GM18507 (cell line): ENCODE measurements at regions not wholly inside any gene's neighbourhood (a gene's known extent, or its start where the extent isn't known, plus 50 kb on each side); places are given as distances from the start of the nearest gene placed in this dataset.

ENCODE experiments used
- DNase-seq: peaks from one replicate; pipeline ENCODE4 v3.0.0; 2011; ENCODE audit warnings: low read depth; ENCODE audit not compliant: insufficient read length; ENCODE audit errors: extremely low spot score
- FAIRE-seq: peaks from 2 replicates; lab custom pipeline; 2011; peaks lifted over from hg19 to GRCh38; lab: Jason Lieb, UNC

DNA sequence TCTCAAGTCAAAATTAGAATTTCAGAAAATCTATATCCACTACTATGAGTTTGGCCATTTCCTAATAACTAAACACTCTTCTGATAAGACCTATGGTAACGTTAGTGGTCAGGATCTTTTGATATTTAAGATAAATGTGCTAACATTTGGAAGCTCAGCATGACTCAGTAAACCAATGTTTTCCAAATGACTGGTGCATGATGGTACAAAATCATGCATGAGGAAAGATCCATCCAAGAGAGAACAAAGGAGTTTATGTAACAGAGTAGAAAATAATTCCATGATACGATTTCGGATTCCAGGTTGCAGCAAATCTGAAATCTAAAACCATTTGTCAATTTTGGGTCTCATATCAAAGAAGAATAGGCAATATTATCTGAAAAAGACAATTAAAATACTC is 279.2 kb downstream of the NSG2 start:
- FAIRE-seq, result no peak
- DNase-seq, result no peak

DNA sequence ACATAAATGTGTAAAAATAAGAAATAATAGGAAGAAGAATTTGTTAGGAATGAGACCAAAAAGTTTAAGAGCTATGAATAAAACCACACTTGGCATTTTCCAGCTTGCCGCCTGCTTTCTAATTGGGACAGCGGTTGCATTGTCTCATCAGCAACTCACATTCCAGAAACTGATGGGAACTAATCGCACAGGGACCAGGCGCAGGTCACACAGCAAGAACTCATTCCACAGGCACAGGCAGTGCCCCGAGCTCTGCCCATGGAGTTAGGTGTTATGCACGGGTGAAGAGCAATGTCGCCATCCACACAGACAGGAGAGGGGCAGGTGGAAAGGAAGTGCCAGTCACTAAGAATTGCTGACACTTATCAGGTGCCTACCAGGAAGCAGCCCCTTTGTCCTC is 279.9 kb downstream of the NSG2 start:
- FAIRE-seq (no peak), DNase-seq (no peak)

DNA sequence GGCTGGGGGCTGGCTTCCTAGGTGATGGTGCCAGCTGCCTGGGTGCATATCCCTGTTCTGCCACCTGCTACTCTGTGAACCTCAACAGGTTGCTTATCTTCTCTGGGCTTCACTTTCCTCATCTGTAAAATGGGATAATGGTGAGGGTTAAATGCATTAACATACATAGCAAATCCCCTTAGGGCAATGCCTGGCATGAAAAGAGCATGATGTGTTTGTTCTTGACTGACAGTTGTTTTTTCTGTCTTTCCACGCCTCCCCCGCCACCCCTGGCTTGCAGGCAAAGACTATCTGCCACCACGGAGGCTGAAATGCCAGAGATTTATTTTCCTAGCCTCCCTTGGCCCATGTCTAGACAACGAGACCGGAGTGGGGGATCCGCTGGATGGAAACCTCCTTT is 280.5 kb downstream of the NSG2 start:
- DNase-seq (no peak), FAIRE-seq (no peak)

DNA sequence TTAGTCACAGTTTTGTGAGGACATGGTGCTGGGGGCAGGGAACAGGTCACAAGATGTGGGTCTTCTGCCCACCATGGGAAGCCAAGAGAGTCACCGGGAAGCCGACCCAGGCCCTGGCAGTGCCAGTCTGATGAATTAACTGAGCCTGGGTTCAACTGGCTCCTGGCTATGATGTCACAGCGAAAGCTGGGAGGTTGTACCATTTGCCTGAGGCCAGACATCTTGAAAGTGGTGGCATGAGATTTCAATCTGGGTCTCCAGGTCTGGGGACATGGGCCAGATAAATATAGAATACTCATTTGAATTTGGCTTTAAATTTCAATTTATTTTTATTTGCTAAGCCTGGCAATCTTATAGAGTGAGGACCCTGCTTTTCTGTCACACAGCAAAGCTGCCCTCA is 280.9 kb downstream of the NSG2 start:
- no peak for FAIRE-seq
- DNase-seq, result no peak

DNA sequence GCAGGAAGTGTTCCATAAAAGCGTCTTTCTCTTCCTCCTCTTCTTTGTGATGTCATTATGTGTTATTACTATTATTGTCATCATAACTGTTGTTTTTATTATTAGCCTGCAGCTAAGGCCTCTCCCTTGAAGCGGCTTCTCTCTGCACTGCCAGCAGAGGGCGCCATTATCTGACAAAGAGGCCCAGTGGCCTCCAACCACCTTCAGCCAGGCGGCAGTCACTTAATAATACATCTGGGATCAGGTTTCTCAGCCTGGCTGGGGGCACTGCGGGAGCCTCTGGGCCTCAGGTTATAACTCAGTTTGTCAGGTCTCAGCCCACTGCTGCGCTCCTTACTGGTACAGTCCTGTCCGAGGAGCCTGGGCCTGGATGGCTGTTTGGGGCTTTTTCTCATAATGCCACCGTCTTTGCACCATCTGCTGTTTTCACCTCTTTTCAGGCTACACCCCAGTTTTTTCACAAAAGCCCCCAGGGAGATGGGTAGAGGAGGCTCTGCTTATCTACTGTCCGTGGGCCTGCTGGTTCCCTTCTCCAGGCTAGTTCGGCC is 281.9 kb downstream of the NSG2 start:
- DNase-seq (peak; percentile 38), FAIRE-seq (peak; percentile 60)

DNA sequence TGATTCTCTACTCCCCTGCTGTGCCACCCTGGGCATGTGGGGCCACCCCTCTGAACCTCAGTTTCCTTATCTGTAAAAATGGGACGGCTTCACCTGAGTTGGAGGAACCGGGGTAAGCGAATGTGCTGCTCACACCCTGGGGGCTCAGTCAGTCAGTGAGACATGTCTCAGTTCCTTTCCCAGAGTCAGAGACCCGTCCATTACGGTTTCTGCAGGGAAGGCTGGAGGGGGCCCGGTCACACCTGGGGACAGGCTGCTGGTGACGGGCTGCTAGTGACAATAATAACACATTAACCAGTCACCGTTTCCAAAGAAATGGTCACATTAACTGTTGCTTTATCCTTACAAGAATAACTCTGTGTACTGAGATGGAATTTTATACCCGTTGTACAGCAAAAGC is 282.4 kb downstream of the NSG2 start:
- no peak for FAIRE-seq
- no peak for DNase-seq

DNA sequence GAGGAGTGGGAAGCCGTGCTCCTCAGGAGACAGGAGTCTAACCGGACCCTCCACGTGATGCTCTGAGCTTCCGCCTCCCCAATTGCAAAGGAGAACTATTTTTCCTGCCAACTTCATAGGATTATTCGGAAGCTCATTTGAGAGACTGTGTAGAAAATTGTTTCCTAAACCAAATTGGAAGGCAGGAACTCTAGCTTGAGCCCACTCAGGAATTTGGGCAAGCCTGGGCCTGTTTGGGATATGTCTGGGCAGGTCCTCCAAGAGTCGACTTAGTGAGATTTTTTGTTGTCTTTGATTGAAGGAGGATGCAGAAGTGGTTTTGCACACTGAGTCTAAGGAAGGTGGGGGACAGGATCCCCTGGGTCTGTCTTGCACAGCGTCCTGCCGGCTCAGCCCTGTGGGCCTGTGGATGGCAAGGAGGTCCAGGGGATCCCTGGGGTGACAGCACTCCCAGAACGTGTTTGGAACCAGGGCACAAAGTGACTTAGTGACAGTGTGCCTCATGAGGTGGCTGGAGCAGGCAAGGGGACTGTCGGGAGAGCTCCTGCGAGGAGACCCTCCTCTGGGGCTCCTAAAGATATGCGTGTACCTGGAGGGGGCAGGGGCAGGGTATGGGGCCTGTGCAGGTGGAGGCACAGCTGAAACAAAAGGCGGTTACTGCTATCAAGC is 283.3 kb downstream of the NSG2 start:
- FAIRE-seq (no peak), DNase-seq (no peak)

DNA sequence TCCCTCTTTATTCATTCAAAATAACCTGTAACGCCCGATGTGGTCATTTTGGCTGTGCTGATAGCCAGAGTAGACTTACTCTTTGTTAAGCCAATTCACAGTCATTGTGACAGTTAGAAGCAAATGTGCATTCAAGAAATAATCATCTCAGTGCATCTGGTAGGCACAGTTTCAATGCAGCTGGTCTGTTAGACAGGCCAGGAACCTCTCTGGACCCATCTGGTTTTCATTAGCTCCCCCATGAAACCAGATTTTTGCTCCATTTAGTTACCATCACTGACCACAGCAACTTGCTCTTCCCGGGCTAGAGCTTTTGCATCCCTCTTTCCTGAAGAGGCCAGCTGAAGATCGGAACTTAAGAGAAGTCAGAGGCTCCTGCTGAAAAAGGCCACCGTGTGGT is 284.2 kb downstream of the NSG2 start:
- DNase-seq (no peak), FAIRE-seq (no peak)

DNA sequence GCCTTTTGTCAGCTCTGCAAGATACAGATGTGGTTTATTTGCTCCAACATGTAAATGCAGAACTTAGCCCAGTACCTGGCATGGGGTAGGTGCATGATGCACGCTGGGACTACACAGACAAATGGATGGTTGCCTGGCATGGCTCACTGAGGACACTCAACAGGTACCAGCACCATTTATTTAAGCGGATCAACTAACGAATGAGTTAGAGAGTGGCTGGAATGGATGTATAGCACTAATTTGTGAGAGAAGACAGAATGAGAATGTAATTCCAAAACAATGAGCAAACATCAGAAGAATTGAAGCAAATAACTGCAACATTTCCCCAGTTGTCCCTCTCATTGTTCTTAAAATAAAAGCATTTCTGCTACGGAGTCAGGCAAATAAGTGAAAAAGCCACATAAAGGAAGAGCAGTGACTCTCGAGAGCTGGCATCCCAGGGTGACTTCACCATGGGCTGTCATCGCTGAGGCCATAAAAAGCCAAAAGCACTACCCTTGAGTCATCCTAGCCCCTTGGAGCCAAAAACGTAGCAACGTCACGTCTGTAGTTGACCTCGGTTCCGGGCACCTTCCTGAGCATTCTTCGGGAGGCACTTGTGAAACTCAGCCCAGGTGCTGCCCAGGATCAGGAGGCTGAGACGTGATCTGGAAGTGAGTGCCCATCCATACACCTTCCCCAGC is 290.3 kb downstream of the NSG2 start:
- no peak for FAIRE-seq
- DNase-seq, result no peak

DNA sequence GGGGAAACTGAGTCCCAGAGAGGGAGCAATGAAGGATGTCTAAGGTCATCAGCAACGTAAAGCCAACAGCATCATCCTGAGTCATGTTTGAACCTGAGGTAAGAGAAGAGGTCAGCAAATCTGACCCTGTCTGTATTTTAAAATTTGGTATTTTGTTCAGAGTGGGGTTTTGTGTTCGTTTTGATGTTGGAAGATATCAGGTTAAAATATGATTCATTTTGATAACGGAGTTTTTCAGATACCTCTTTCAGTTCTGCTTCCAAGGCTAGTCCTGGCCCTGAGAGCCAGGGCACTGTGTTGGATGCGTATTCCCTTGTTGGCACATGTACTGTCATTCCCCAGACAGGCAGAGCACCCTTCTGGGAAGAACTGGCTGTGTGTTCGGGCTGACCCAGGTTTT is 291.0 kb downstream of the NSG2 start:
- DNase-seq (no peak), FAIRE-seq (no peak)

DNA sequence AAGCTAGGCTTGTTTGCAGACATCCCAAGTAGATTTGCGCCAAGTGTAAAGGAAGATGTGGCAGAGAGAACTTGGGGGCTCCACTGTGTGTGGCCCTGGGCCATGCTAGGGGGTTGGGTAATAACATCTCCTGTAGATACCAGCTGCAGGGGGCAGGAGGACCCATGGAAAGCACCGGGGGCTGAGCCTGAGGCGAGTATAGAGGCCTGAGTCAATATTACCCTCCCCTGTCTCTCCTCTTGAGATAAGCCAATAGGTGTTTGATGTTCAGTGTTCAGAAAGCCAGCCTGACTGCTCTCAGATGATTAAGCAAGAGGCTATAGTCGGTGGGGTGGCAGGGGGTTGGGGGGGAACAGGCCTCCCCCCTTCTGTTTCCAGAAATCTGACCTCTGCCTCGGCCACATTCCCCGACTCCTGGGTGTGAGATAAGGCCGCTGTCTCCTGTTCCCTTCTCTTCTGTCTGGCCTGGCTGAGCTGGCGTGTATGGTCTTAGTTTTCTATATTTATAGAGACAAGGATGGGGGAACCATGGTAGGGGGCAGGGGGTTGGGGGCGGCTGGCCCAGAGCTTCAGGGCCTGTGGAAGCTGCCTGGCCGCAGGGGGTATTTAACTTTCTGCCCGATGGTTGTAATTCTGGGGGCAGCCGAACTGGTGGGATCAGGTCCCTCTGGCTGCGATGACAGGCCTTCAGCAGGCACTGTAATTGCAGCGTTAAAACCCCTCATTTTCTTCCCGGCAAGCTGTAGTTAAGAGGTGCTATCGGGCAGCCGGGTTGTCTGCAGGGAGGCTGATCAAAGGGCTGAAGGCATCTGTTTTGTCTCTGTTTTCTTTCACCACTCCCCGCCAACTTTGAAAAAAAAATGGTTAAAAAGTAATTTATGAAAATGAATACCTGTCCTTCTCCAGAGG is 292.0 kb downstream of the NSG2 start:
- FAIRE-seq (no peak), DNase-seq (no peak)

DNA sequence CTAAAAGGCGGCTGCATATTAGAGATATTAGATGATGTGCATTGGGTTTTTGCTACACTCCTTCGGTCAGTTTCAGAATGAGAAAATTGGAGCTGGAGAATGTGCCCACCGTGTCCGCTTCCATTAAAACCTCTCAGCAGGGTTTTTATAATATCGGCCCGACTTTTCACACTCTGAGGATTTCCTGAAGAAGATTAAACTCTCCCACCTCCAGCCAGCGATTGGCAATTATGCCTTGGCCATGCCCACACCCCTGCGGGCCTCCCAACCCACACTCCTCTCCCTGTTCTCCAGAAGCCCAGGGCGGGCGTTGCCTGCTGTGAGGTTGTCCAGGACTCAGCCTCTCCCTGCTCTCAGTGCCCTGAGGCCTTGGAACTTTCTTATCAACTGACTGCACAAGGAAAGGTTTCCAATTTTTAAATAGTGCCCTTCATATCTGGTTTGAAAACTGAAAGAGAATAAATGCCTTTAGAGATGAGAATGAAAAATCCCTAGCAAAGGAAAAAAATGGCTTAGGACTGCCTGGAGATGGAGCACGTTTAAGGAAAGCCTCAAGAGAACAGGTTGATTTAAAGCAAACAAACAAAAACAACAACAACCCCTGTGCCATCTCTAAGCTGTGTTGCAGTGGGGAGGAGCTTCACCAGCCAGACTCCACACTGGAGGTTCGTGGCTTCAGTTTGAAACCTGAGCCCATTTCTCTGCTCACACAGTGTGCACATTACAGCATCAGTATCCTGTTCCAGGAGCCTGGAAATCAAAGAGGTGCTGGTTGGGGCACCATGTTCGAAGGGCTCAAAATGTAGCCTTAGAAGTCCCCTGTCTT is 292.9 kb downstream of the NSG2 start:
- DNase-seq (no peak), FAIRE-seq (no peak)

DNA sequence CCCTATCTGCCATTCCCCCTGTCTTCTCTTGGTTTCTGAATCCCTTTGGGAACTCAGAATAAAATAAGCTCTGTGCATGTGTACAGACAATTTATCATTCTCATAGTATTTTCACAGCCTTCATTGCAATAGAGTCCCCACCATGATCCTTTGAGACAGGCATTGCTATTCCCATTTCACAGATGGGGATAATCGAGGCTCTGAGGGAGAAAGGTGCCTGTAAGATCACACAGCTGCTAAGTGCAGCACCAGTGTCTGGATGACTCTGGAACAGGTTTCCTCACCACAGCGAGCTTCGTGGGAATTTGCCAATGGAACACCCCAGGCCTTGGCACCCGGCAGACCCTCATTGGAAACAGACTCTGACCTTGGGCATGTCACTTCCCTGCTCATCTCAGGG is 293.6 kb downstream of the NSG2 start:
- FAIRE-seq (no peak), DNase-seq (no peak)

DNA sequence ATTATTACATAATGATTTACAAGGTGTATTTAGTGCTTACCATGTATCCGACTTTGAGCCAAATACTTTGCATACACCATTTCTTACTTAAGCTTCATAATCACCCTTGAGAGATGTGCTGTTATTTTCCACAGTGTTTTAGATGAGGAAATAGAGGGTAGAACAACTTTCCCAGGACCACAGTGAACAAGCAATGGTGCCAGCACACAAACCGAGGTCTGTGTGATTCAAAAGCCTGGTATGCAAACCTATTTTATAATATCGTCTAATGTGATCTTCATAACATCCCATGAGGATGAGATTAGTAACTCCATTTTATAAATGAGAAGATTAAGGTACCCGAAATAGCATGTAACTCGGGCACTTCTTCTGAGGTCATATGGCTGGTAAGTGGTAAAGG is 294.7 kb downstream of the NSG2 start:
- FAIRE-seq (no peak), DNase-seq (no peak)

DNA sequence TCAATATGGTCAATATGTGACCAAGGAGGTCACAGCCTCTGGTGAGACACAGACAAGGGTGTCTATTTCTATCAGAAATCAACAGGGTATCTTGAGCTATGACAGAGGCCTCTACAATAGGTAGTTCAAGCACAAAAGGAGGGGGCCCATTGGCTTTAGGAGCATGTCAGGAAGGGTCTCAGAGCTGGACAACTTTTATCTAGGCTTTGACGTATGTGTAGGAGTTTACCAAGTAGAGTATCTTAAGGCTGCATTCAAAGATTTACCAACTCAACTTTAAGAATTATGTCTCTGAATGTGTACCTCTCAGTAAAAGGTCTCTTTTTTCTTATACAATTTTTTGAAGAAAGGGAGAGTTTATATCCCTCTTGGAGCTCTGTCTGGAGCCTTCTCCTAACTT is 297.2 kb downstream of the NSG2 start:
- DNase-seq (no peak), FAIRE-seq (no peak)

DNA sequence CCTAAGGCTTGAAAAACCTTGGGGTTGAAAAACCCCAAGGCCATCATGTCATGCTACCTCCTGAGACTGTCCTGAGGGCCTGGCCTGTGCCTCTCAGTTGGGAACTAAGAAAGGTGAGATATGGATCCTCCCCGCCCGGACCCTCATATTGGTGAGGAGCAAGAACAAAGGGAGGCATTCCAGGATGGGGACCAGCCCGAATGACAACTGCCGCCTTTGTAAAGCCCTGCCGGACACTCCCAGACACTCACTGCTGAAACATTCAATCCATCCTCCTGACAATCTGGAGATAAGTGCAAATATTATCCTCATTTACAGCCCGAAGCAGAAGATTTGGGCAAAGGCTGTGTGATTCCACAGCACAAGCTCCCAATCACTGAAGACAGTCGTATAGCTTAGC is 298.3 kb downstream of the NSG2 start:
- FAIRE-seq (no peak), DNase-seq (no peak)

DNA sequence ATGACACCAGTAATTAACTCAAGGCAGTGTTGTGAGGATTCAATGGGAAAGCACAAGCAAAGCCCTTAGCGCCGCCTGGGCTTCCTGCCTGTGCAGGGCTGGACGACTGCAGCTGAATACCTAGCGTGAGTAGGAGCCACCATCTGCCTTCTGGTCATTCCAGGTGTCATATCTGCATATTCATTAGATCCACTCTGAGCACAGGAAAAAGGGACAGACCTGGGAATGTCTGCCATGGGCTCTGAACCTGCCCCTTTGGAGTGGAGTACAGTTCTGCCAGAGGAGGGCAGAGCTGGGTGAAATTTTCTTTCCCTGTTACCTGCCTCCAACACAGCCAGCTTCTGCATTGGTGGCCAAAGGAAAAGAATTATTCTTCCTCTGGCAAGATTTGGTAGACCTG is 298.8 kb downstream of the NSG2 start:
- no peak for DNase-seq
- no peak for FAIRE-seq

DNA sequence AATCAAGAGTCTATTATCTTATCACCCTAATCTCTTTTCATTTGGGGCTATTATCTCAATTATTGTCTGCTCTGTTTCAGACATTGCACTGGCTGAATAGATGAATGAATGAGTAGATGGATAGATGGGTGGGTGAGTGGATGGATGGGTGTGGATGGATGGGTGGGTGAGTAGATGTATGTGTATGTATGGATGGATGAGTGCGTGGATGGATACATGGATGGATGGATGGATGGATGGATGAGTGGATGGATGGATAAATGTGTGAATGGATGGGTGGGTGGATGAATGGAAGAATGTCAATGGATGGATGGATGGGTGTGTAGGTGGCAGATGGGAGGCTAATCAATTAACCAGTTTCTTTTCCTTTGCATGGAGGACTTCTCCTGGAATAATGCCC is 301.7 kb downstream of the NSG2 start:
- no peak for DNase-seq
- FAIRE-seq, result no peak

DNA sequence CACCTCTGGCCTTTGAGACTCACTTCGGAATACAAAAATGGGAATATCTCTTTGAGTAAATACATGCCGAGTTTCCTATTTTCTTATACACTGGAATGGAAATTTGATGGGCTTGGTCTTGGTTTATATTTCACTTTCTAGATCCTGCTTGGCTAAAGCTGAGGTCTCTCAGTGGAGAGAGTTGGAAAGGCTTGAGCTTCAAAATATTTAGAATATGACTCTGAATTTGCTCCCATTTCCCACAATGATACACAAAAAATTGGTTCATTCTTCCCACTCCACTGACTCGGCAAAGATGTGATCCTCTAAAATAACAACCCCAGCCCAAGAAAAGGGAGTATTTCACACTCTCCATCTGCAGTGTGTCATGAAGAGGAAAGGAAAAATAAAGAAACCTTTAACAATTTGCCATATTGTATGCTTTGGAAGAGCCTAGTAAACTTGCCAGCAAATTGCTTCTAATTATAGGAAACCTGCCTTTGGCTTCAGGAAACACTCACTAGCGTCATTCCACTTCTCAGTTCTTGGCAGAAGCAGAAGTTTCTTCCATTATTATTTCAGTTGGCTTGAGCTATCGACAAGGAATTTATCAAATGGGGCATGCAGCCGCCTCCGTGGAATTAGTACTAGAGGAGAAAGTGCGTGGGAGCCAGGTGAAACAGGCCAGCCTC is 302.9 kb downstream of the NSG2 start:
- no peak for DNase-seq
- FAIRE-seq, result no peak
